ENCODE measurements at regions not wholly inside any gene's neighbourhood (a gene's known extent, or its start where the extent isn't known, plus 50 kb on each side); places are given as distances from the start of the nearest gene placed in this dataset.

DNA sequence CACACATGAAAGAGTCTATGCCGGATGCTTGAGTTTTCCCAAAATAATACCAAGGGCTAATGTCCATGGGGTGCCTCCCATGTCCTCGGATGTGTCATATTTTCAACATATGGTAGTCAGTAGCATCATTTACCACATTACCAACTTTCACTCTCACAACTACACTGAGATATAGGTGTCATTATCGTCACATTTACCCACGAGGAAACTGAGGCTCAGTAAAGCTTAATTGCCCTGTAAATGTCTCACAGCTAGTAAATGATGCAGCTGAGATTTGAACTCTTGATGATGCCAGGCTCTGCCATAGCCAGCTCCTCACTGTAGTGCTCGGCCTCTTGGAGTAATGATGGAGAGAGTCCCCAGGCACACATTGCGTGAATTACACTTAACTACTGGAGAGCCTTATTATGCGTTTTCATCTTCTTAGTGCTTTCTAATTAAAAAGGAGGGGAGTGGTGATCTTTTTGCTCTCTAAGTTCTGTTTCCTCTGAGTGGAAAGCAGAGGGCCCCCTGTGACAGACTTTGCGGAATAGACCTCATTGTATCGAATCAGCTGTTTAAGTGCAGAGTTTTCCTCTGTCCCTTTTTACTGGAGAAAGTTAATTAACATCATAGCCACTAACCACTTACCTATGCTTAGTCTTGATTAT is 142.0 kb upstream of the SLCO3A1 start:
- no peak for ATAC-seq

DNA sequence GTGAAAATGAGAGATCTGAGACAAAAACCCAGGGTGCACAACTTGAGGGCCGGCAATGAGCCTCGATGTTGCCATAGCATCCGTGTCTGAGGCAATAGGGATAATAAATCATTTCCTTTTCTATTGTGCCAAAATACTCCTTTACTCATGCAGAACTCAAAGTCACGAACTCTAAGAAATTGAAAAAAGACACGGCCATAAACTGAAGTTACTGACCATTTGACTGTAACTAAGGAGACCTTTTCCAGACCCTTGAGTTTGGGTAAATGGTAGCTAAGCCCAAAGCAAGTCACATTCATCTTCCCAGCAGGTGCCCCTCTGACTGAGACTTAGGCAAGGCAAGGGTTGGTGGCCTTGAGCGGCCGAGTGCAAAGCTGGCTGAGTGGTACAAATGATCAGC is 141.2 kb upstream of the SLCO3A1 start:
- Histone ChIP-seq H3K27me3 (no peaks in the 10 kb centered on the region), H3K9me3 (no peaks in the 10 kb centered on the region), H3K4me3 (no peak overlapping the region), H3K27ac (no peak overlapping the region), H3K4me1 (no peaks in the 10 kb centered on the region), H3K36me3 (no peaks in the 10 kb centered on the region)
- no peak for TF ChIP-seq CTCF (IDR thresholded peaks at IDR 0.05)
- DNase-seq (no peak), ATAC-seq (no peak)
- intact Hi-C loops (cut with DNase I), result loop anchor here in 1 of 2 donors (10.0 kb wide), 1 partner anchor 373 kb away; no protein-coding TSS in a partner anchor

More for the DNA sequence above, 142.0 kb upstream of the SLCO3A1 start:
- H3K27ac ChIP-seq, result no peak overlapping the region
- no peaks in the 10 kb centered on the region for H3K36me3 ChIP-seq
- H3K9me3 ChIP-seq, result no peaks in the 10 kb centered on the region
- H3K27me3 ChIP-seq, result no peaks in the 10 kb centered on the region
- no peaks in the 10 kb centered on the region for H3K4me1 ChIP-seq
- DNase-seq, result no peak
- H3K4me3 ChIP-seq, result no peak overlapping the region
- intact Hi-C loops (cut with DNase I), result loop anchor here in 1 of 2 donors (10.0 kb wide), 1 partner anchor 373 kb away; no protein-coding TSS in a partner anchor
- TF ChIP-seq CTCF (IDR thresholded peaks at IDR 0.05), result no peak

- no peaks in the 10 kb centered on the region for H3K36me3 ChIP-seq
- no peaks in the 10 kb centered on the region for H3K9me3 ChIP-seq
- no peak overlapping the region for H3K4me3 ChIP-seq
- no peak for ATAC-seq
- no peak overlapping the region for H3K27ac ChIP-seq
- H3K27me3 ChIP-seq, result no peaks in the 10 kb centered on the region
- no peak for TF ChIP-seq CTCF (IDR thresholded peaks at IDR 0.05)
- H3K4me1 ChIP-seq, result no peaks in the 10 kb centered on the region
- intact Hi-C loops (cut with DNase I), result loop anchor here in 1 of 2 donors (10.0 kb wide), 1 partner anchor 368 kb away; no protein-coding TSS in a partner anchor
- no peak for DNase-seq
These were observed 137.0 kb upstream of the SLCO3A1 start for GRCh38 chr15:91716536-91716935.

- no peak for TF ChIP-seq CTCF (IDR thresholded peaks at IDR 0.05)
- H3K27me3 ChIP-seq, result no peaks in the 10 kb centered on the region
These were observed 135.7 kb upstream of the SLCO3A1 start for GRCh38 chr15:91717811-91718210.

DNA sequence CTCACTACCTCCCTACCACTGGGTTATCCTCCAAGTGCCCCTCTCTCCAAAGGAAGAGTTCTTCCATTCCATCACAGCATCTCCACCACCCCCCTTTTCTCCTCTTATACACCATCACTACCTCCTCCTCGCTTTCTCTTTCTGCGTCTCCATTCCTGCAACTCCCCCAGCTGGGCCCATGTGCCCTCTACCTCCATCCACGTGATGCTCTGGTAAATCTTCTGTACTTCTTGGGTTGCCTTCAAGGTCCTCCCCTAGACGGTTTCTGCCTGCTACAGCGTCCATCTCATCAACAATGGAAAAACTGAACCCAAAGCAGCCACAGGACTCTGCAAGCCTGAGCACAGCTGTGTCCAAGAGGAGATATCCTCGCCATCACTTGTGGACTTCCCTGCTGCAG is 129.5 kb upstream of the SLCO3A1 start:
- H3K4me3 ChIP-seq, result no peak overlapping the region
- H3K27ac ChIP-seq, result no peak overlapping the region
- intact Hi-C loops (cut with DNase I), result no loop called here
- ATAC-seq (no peak), DNase-seq (no peak)
- H3K27me3 ChIP-seq, result no peaks in the 10 kb centered on the region
- no peaks in the 10 kb centered on the region for H3K4me1 ChIP-seq
- no peaks in the 10 kb centered on the region for H3K9me3 ChIP-seq
- no peaks in the 10 kb centered on the region for H3K36me3 ChIP-seq
- no peak for TF ChIP-seq CTCF (IDR thresholded peaks at IDR 0.05)

More at GRCh38 chr15:91717811-91718210, 135.7 kb upstream of the SLCO3A1 start:
- H3K36me3 ChIP-seq, result no peaks in the 10 kb centered on the region
- intact Hi-C loops (cut with DNase I), result loop anchor here in 1 of 2 donors (10.0 kb wide), 1 partner anchor 367 kb away; no protein-coding TSS in a partner anchor
- ATAC-seq (no peak), DNase-seq (no peak)
- no peaks in the 10 kb centered on the region for H3K9me3 ChIP-seq
- H3K4me3 ChIP-seq, result no peak overlapping the region
- no peaks in the 10 kb centered on the region for H3K4me1 ChIP-seq
- no peak overlapping the region for H3K27ac ChIP-seq

Data from left lung (tissue), 4 donors.